ENCODE measurements at regions not wholly inside any gene's neighbourhood (a gene's known extent, or its start where the extent isn't known, plus 50 kb on each side); places are given as distances from the start of the nearest gene placed in this dataset.

DNA sequence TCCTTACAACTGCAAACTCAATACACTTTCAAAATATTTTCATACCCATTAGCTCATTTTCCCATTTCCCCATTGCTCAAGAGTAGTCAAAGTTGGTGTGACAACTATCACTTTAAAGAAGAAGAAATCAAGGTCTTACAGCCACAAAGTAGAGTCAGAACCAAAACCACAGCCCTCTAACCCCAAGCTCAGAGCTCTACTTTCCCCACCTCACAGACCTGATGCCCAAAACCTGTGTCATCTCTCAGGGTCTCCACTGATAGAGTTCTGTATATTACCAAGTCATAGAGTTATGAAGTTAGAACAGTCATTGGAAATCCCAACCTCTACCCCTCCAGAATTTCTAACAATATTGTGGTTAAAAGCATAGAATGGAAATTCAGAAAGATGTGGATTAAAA is 505.8 kb downstream of the RAB28 start:
- TF ChIP-seq YY1 (IDR thresholded peaks at IDR 0.05; ENCODE audit: extremely low read depth, insufficient replicate concordance, low read depth, low read length): no peak
- TF ChIP-seq SIN3A (IDR thresholded peaks at IDR 0.05; ENCODE audit: low read depth): no peak
- TF ChIP-seq EZH2phosphoT487 (IDR thresholded peaks at IDR 0.05; ENCODE audit: borderline replicate concordance): no peak
- no peak for TF ChIP-seq TCF7L2 (IDR thresholded peaks at IDR 0.05; ENCODE audit: borderline replicate concordance, extremely low read depth, insufficient read depth, insufficient read length)
- TF ChIP-seq EGR1 (IDR thresholded peaks at IDR 0.05; ENCODE audit: low read depth): no peak
- TF ChIP-seq SP1 (IDR thresholded peaks at IDR 0.05; ENCODE audit: low read depth): no peak
- no peak for TF ChIP-seq JUND (IDR thresholded peaks at IDR 0.05)
- no peak for TF ChIP-seq EZH2 (IDR thresholded peaks at IDR 0.05)
- no peak for TF ChIP-seq CBX3 (IDR thresholded peaks at IDR 0.05; ENCODE audit: low read depth)
- no peak for TF ChIP-seq REST (IDR thresholded peaks at IDR 0.05; ENCODE audit: low read depth)
- no peak for TF ChIP-seq ELF1 (IDR thresholded peaks at IDR 0.05; ENCODE audit: borderline replicate concordance, low read depth)
- TF ChIP-seq, protein P1, sequence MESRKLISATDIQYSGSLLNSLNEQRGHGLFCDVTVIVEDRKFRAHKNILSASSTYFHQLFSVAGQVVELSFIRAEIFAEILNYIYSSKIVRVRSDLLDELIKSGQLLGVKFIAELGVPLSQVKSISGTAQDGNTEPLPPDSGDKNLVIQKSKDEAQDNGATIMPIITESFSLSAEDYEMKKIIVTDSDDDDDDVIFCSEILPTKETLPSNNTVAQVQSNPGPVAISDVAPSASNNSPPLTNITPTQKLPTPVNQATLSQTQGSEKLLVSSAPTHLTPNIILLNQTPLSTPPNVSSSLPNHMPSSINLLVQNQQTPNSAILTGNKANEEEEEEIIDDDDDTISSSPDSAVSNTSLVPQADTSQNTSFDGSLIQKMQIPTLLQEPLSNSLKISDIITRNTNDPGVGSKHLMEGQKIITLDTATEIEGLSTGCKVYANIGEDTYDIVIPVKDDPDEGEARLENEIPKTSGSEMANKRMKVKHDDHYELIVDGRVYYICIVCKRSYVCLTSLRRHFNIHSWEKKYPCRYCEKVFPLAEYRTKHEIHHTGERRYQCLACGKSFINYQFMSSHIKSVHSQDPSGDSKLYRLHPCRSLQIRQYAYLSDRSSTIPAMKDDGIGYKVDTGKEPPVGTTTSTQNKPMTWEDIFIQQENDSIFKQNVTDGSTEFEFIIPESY (IDR thresholded peaks at IDR 0.05; ENCODE audit: extremely low read depth, insufficient replicate concordance, low read length): no peak
- TF ChIP-seq, protein P2, sequence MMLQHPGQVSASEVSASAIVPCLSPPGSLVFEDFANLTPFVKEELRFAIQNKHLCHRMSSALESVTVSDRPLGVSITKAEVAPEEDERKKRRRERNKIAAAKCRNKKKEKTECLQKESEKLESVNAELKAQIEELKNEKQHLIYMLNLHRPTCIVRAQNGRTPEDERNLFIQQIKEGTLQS (IDR thresholded peaks at IDR 0.05): no peak
- no peak for TF ChIP-seq ZNF274 (IDR thresholded peaks at IDR 0.05; ENCODE audit: low read depth, low read length)
- no peak for TF ChIP-seq RAD21 (IDR thresholded peaks at IDR 0.05; ENCODE audit: low read depth)
- TF ChIP-seq FOSL1 (IDR thresholded peaks at IDR 0.05; ENCODE audit: low read depth): no peak
- TF ChIP-seq CTCF (IDR thresholded peaks at IDR 0.05 in 2 of 3, conservative IDR thresholded peaks at IDR 0.05 in 1 of 3; ENCODE audit: borderline replicate concordance in 1 of 3, insufficient read depth in 1 of 3, low read depth in 2 of 3, low read length in 2 of 3): no peak
- POLR2A ChIA-PET: no interaction called here

More for the DNA sequence above, 505.8 kb downstream of the RAB28 start:
- Histone ChIP-seq H3K27me3 (ENCODE audit: insufficient read depth, low read length) (no peaks in the 10 kb centered on the region; the same call in 1 of the 2 replicates), H2AFZ (ENCODE audit: low read depth, low read length, poor library complexity, severe bottlenecking) (no peak overlapping the region), H3K36me3 (ENCODE audit: control insufficient read depth in 1 of 2, insufficient read depth in 2 of 2, low read length in 2 of 2) (no peaks in the 10 kb centered on the region), H3K9me2 (ENCODE audit: insufficient read depth) (no peaks in the 10 kb centered on the region), H3K4me3 (replicated peaks in 1 of 2; ENCODE audit: low read depth in 1 of 2, low read length in 2 of 2) (no peak overlapping the region), H3K79me2 (ENCODE audit: insufficient read depth, low read length) (no peaks in the 10 kb centered on the region), H4K20me1 (ENCODE audit: insufficient read depth) (no peaks in the 10 kb centered on the region), H3K9ac (ENCODE audit: low read length) (no peak overlapping the region), H3K4me2 (ENCODE audit: low read length) (no peak overlapping the region), H3K27ac (ENCODE audit: low read depth, low read length) (no peak overlapping the region), H3K9me3 (ENCODE audit: control insufficient read depth in 1 of 2, insufficient read depth in 1 of 2, low read depth in 1 of 2, low read length in 2 of 2) (no peaks in the 10 kb centered on the region), H3K4me1 (ENCODE audit: control insufficient read depth in 1 of 2, insufficient read depth in 2 of 2, low read length in 2 of 2) (no peaks in the 10 kb centered on the region)
- BruUV-seq (replicated peaks): no TSS peak
- CTCF ChIA-PET: no interaction called here
- DNase-seq (ENCODE audit: low read depth, low spot score) (no peak), ATAC-seq (no peak)
- intact Hi-C loops (cut with micrococcal nuclease): no loop called here
- RAD21 ChIA-PET (ENCODE audit: low non-redundant PET in 1 of 2, low total read pairs in 2 of 2, uncharacterized antibody in 2 of 2, unreplicated experiment in 2 of 2): no interaction called here
